H9 (cell line): ENCODE measurements at regions not wholly inside any gene's neighbourhood (a gene's known extent, or its start where the extent isn't known, plus 50 kb on each side); places are given as distances from the start of the nearest gene placed in this dataset.
A peak's percentile ranks its signal among the peaks of the same experiment; 100 is the strongest.

Source experiments
- DNase-seq: peaks from one replicate; pipeline ENCODE4 v3.0.0-alpha.2; 2017
- H2AFZ ChIP-seq: one replicate; pipeline ENCODE4 v1.6.1; 2013; ENCODE audit warnings: mild to moderate bottlenecking, low read length, control low read depth, moderate library complexity
- H2AK5ac ChIP-seq: 2 replicates; pipeline ENCODE4 v1.6.1; 2013; ENCODE audit warnings: low read length, control low read depth, mixed read lengths; ENCODE audit not compliant: insufficient read length
- H2BK120ac ChIP-seq: one replicate; pipeline ENCODE4 v1.6.1; 2013; ENCODE audit warnings: low read depth, mild to moderate bottlenecking, low read length, control low read depth, inconsistent platforms; ENCODE audit not compliant: poor library complexity, severe bottlenecking
- H2BK12ac ChIP-seq: 2 replicates; pipeline ENCODE4 v1.6.1; 2013; ENCODE audit warnings: low read length, control low read depth, mixed read lengths, low read depth; ENCODE audit not compliant: insufficient read length
- H2BK15ac ChIP-seq: 2 replicates; pipeline ENCODE4 v1.6.1; 2013; ENCODE audit warnings: low read depth, low read length, control low read depth
- H2BK20ac ChIP-seq: one replicate; pipeline ENCODE4 v1.6.1; 2013; ENCODE audit warnings: low read depth, mild to moderate bottlenecking, low read length, control low read depth, inconsistent platforms; ENCODE audit not compliant: poor library complexity, severe bottlenecking
- H2BK5ac ChIP-seq: 2 replicates; pipeline ENCODE4 v1.6.1; 2013; ENCODE audit warnings: low read length, control low read depth, mixed read lengths; ENCODE audit not compliant: insufficient read length
- H3K14ac ChIP-seq: 2 replicates; pipeline ENCODE4 v1.6.1; 2013; ENCODE audit warnings: low read length, control low read depth; ENCODE audit not compliant: insufficient read depth
- H3K18ac ChIP-seq: 2 replicates; pipeline ENCODE4 v1.6.1; 2013; ENCODE audit warnings: low read depth, mild to moderate bottlenecking, mixed read lengths, low read length, control low read depth; ENCODE audit not compliant: insufficient read length
- H3K23ac ChIP-seq: 2 replicates; pipeline ENCODE4 v1.6.1; 2013; ENCODE audit warnings: low read length, control low read depth, mixed read lengths, low read depth; ENCODE audit not compliant: insufficient read length
- H3K23me2 ChIP-seq: 2 replicates; pipeline ENCODE4 v1.6.1; 2013; ENCODE audit warnings: low read depth, mild to moderate bottlenecking, mixed read lengths, low read length, control low read depth; ENCODE audit not compliant: insufficient read length, poor library complexity, severe bottlenecking
- H3K27ac ChIP-seq: 2 replicates; pipeline ENCODE4 v1.5.1; 2013; ENCODE audit warnings: low read length, control low read depth, mixed read lengths, low read depth; ENCODE audit not compliant: insufficient read length
- H3K27me3 ChIP-seq: 2 replicates; pipeline ENCODE4 v1.6.1; 2013; ENCODE audit warnings: low read length, control low read depth, inconsistent platforms; ENCODE audit not compliant: insufficient read depth
- H3K4ac ChIP-seq: 2 replicates; pipeline ENCODE4 v1.6.1; 2013; ENCODE audit warnings: low read depth, mild to moderate bottlenecking, control low read depth, inconsistent platforms, low read length, moderate library complexity
- H3K4me1 ChIP-seq: 2 replicates; pipeline ENCODE4 v1.6.1; 2013; ENCODE audit warnings: low read length, control low read depth, inconsistent platforms; ENCODE audit not compliant: insufficient read depth
- H3K4me2 ChIP-seq: 2 replicates; pipeline ENCODE4 v1.6.1; 2013; ENCODE audit warnings: low read length, control low read depth, mixed read lengths; ENCODE audit not compliant: insufficient read length, insufficient read depth
- H3K56ac ChIP-seq: 2 replicates; pipeline ENCODE4 v1.6.1; 2013; ENCODE audit warnings: low read depth, mild to moderate bottlenecking, mixed read lengths, low read length, control low read depth; ENCODE audit not compliant: insufficient read length
- H3K79me1 ChIP-seq: 2 replicates; pipeline ENCODE4 v1.6.1; 2013; ENCODE audit warnings: low read depth, mild to moderate bottlenecking, moderate library complexity, low read length, control low read depth, inconsistent platforms; ENCODE audit not compliant: insufficient read depth, poor library complexity, severe bottlenecking
- H3K79me2 ChIP-seq: 2 replicates; pipeline ENCODE4 v1.6.1; 2013; ENCODE audit warnings: low read length, control low read depth, inconsistent platforms; ENCODE audit not compliant: insufficient read depth
- H3K9ac ChIP-seq: 2 replicates; pipeline ENCODE4 v1.6.1; 2013; ENCODE audit warnings: low read length, control low read depth, mixed read lengths; ENCODE audit not compliant: insufficient read length; ENCODE audit errors: extremely low read depth
- H3K9me3 ChIP-seq: one replicate; pipeline ENCODE4 v1.6.1; 2013; ENCODE audit warnings: low read depth, low read length, inconsistent platforms; ENCODE audit not compliant: control insufficient read depth
- H3T11ph ChIP-seq: one replicate; pipeline ENCODE4 v1.6.1; 2013; ENCODE audit warnings: mild to moderate bottlenecking, low read length, control low read depth, inconsistent platforms
- H4K20me1 ChIP-seq: one replicate; pipeline ENCODE4 v1.6.1; 2013; ENCODE audit not compliant: control insufficient read depth, insufficient read length, insufficient read depth
- H4K5ac ChIP-seq: 2 replicates; pipeline ENCODE4 v1.6.1; 2013; ENCODE audit warnings: low read depth, mild to moderate bottlenecking, mixed read lengths, low read length, control low read depth; ENCODE audit not compliant: insufficient read length
- H4K8ac ChIP-seq: replicated peaks from 2 replicates; pipeline ENCODE4 v1.6.1; 2013; ENCODE audit warnings: low read length, control low read depth, mixed read lengths, low read depth; ENCODE audit not compliant: insufficient read length
- H4K91ac ChIP-seq: 2 replicates; pipeline ENCODE4 v1.6.1; 2013; ENCODE audit warnings: low read depth, mild to moderate bottlenecking, moderate library complexity, mixed read lengths, low read length, control low read depth; ENCODE audit not compliant: insufficient read length
- H3K27ac Mint-ChIP-seq, 3 experiments: 2 replicates in 2 of 3; 3 replicates in 1 of 3; pipeline ENCODE4 v1.8.0; 2020 to 2021; ENCODE audit warnings: mixed read lengths in 3 of 3, mild to moderate bottlenecking in 1 of 3, moderate library complexity in 1 of 3
- H3K27me3 Mint-ChIP-seq: 2 replicates; pipeline ENCODE4 v1.8.0; 2021; ENCODE audit warnings: low read depth, mild to moderate bottlenecking, moderate library complexity, mixed read lengths
- H3K36me3 Mint-ChIP-seq, 3 experiments: 2 replicates in 2 of 3; 3 replicates in 1 of 3; pipeline ENCODE4 v1.8.0; 2020 to 2021; ENCODE audit warnings: low read depth in 3 of 3, mixed read lengths in 3 of 3; ENCODE audit not compliant: insufficient read depth in 1 of 3
- H3K4me1 Mint-ChIP-seq, 2 experiments: 2 replicates each; pipeline ENCODE4 v1.8.0; 2020; ENCODE audit warnings: mixed read lengths in 2 of 2
- H3K4me3 Mint-ChIP-seq, 2 experiments: 2 replicates in 1 of 2; 3 replicates in 1 of 2; pipeline ENCODE4 v1.8.0; 2020 to 2021; ENCODE audit warnings: mild to moderate bottlenecking in 2 of 2, mixed read lengths in 2 of 2, moderate library complexity in 1 of 2
- H3K9me3 Mint-ChIP-seq, 2 experiments: 2 replicates in 1 of 2; 3 replicates in 1 of 2; pipeline ENCODE4 v1.8.0; 2020; ENCODE audit warnings: mild to moderate bottlenecking in 2 of 2, mixed read lengths in 2 of 2, moderate library complexity in 1 of 2
- WGBS: extraction: QIAGEN DNeasy Blood & Tissue Kit; methylation state at CpG from one replicate; pipeline ENCODE4 v1.1.7; 2013; ENCODE audit warnings: missing lambda C conversion rate, low lambda C conversion rate, mixed read lengths; ENCODE audit not compliant: insufficient read length; ENCODE audit errors: extremely low coverage; 5-methylcytosine and 5-hydroxymethylcytosine counted together
- TF ChIP-seq, protein P1 (sequence below): fragments of 200-600 bp; sonication (generic); conservative IDR thresholded peaks from 3 replicates; pipeline ENCODE4 v1.8.0; 2021; ENCODE audit warnings: antibody characterized with exemption, mild to moderate bottlenecking

DNA sequence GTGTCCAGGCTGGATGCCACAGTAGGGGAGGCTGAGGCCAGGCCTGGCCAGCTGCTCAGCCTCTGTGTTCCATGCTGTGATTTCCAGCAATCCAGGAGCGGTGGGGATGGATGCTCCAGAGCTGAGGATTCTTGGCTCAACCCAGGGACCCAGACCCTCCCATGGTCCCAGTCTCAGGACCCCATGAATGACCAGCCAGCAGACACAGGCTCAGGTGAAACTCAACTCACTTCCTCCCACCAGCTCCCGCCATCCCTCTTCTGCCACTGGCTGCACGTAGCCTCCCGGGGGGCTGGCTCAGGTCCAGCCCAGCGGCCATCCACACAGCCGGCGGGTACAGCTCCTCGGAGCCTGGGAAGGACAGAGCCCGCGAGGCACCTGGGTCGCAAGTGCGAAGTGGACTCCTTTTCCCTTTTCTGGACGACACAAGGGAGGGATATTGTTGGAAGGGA lies 54.5 kb upstream of the DACT2 start:
- Histone ChIP-seq H2BK120ac (no peak overlapping the region), H4K8ac (no peak overlapping the region), H3K56ac (no peak overlapping the region), H4K5ac (no peak overlapping the region), H3K18ac (no peak overlapping the region), H3K4ac (no peak overlapping the region), H3K9me3 (no peaks in the 10 kb centered on the region), H3K14ac (peak overlapping the region; percentile 8; the same call in 1 of the 2 replicates), H2BK20ac (no peak overlapping the region), H4K91ac (no peak overlapping the region), H2BK5ac (no peak overlapping the region), H4K20me1 (no peaks in the 10 kb centered on the region), H3K79me1 (no peaks in the 10 kb centered on the region), H3K23me2 (no peaks in the 10 kb centered on the region), H3K23ac (no peak overlapping the region), H3T11ph (no peak overlapping the region), H3K9ac (no peak overlapping the region), H3K79me2 (no peaks in the 10 kb centered on the region), H2BK12ac (no peak overlapping the region), H2AK5ac (no peak overlapping the region), H3K27ac (no peak overlapping the region), H3K4me1 (no peaks in the 10 kb centered on the region), H2AFZ (no peak overlapping the region), H3K27me3 (no peaks in the 10 kb centered on the region), H2BK15ac (no peak overlapping the region), H3K4me2 (no peak overlapping the region)
- Mint-ChIP-seq H3K27ac (no peak overlapping the region), H3K4me1 (peaks cover 10 to 17% of the 10 kb centered on the region in 2 experiments), H3K9me3 (peaks cover 12 to 14% of the 10 kb centered on the region in 2 experiments), H3K36me3 (peaks cover 0 to 12% (median 0%) of the 10 kb centered on the region in 3 experiments; a peak in 2 of 7 replicates), H3K4me3 (no peak overlapping the region), H3K27me3 (peaks cover 11% of the 10 kb centered on the region)
- TF ChIP-seq, protein P1, sequence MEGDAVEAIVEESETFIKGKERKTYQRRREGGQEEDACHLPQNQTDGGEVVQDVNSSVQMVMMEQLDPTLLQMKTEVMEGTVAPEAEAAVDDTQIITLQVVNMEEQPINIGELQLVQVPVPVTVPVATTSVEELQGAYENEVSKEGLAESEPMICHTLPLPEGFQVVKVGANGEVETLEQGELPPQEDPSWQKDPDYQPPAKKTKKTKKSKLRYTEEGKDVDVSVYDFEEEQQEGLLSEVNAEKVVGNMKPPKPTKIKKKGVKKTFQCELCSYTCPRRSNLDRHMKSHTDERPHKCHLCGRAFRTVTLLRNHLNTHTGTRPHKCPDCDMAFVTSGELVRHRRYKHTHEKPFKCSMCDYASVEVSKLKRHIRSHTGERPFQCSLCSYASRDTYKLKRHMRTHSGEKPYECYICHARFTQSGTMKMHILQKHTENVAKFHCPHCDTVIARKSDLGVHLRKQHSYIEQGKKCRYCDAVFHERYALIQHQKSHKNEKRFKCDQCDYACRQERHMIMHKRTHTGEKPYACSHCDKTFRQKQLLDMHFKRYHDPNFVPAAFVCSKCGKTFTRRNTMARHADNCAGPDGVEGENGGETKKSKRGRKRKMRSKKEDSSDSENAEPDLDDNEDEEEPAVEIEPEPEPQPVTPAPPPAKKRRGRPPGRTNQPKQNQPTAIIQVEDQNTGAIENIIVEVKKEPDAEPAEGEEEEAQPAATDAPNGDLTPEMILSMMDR, result no peak
- DNase-seq, result no peak
- WGBS, result no CpG with 5 or more reads among the region's 13 CpGs
